Caco-2 (cell line): ENCODE measurements at regions not wholly inside any gene's neighbourhood (a gene's known extent, or its start where the extent isn't known, plus 50 kb on each side); places are given as distances from the start of the nearest gene placed in this dataset. TPM values are rescaled to one million over a fixed set of nuclear protein-coding genes. Genes with fewer than 3 reads are reported as not detected.

ENCODE experiments used
- BruUV-seq: library from RNA; stranded (reverse); fragments of 400-500 nt; replicated peaks from 2 replicates; lab custom pipeline; 2021; lab: Mats Ljungman, UMichigan
- CTCF ChIA-PET: fragments of 300-600 bp; sonication (Branson Sonifier 250); formaldehyde crosslinking; loops from one replicate; lab custom pipeline; 2022; ENCODE audit warnings: antibody characterized with exemption; lab: Charles Lee
- POLR2A ChIA-PET: fragments of 300-600 bp; sonication (Branson Sonifier 250); formaldehyde crosslinking; loops from one replicate; lab custom pipeline; 2022; ENCODE audit warnings: antibody characterized with exemption; lab: Charles Lee
- DNase-seq, 2 experiments: peaks; one replicate each; pipeline versions ENCODE4 v3.0.0 to v3.0.0-alpha.2; 2020 to 2022
- H3K27me3 ChIP-seq: replicated peaks from 2 replicates; pipeline ENCODE4 v1.6.0; 2011; ENCODE audit warnings: low read length; ENCODE audit not compliant: control insufficient read depth, insufficient read depth
- H3K36me3 ChIP-seq: 2 replicates; pipeline ENCODE4 v1.5.1; 2011; ENCODE audit warnings: low read length; ENCODE audit not compliant: control insufficient read depth, insufficient read depth
- H3K4me1 ChIP-seq: fragments of 250-450 bp; sonication (Bioruptor Pico); 2 replicates; pipeline ENCODE4 v1.5.1; 2020; ENCODE audit warnings: mild to moderate bottlenecking
- H3K4me3 ChIP-seq: 2 replicates; pipeline ENCODE4 v1.5.1; 2011; ENCODE audit warnings: low read depth, mild to moderate bottlenecking, control low read depth, low read length
- H3K9me3 ChIP-seq: fragments of 250-450 bp; sonication (Bioruptor Pico); 2 replicates; pipeline ENCODE4 v1.5.1; 2020; ENCODE audit warnings: mild to moderate bottlenecking, moderate library complexity
- H3K27ac Mint-ChIP-seq: one replicate; pipeline ENCODE4 v1.8.0; 2022; ENCODE audit warnings: mixed read lengths; ENCODE audit not compliant: unreplicated experiment
- H3K27me3 Mint-ChIP-seq: one replicate; pipeline ENCODE4 v1.8.0; 2022; ENCODE audit warnings: mixed read lengths; ENCODE audit not compliant: insufficient read depth, unreplicated experiment
- H3K36me3 Mint-ChIP-seq: one replicate; pipeline ENCODE4 v1.8.0; 2022; ENCODE audit warnings: mild to moderate bottlenecking, mixed read lengths; ENCODE audit not compliant: insufficient read depth, unreplicated experiment
- H3K4me1 Mint-ChIP-seq: one replicate; pipeline ENCODE4 v1.8.0; 2022; ENCODE audit warnings: low read depth, mixed read lengths; ENCODE audit not compliant: unreplicated experiment
- H3K4me3 Mint-ChIP-seq: one replicate; pipeline ENCODE4 v1.8.0; 2022; ENCODE audit warnings: mild to moderate bottlenecking, moderate library complexity, mixed read lengths; ENCODE audit not compliant: unreplicated experiment
- H3K9me3 Mint-ChIP-seq: one replicate; pipeline ENCODE4 v1.8.0; 2022; ENCODE audit warnings: mixed read lengths; ENCODE audit not compliant: unreplicated experiment
- CTCF ChIP-seq, 2 experiments: fragments of 200-600 bp in 1 of 2; IDR thresholded peaks; 1 replicate in 1 of 2; 2 replicates in 1 of 2; pipeline versions ENCODE4 v1.5.1 to v1.8.0; 2011 to 2022; ENCODE audit warnings: antibody characterized with exemption in 1 of 2, control low read depth in 1 of 2, inconsistent platforms in 1 of 2, low read depth in 1 of 2, low read length in 1 of 2, mild to moderate bottlenecking in 1 of 2, moderate library complexity in 1 of 2; ENCODE audit not compliant: insufficient read depth in 1 of 2, severe bottlenecking in 1 of 2, unreplicated experiment in 1 of 2
- intact Hi-C: fragments of 100-400 bp; cut with micrococcal nuclease; formaldehyde crosslinking; loops from one replicate; pipeline ENCODE4 v1.10.0; 2022; ENCODE audit not compliant: unreplicated experiment
- microRNA-seq: library from miRNA; unstranded; fragments of <30 nt; microRNA quantifications from one replicate; pipeline ENCODE4 v1.2.0, GENCODE V29; 2022

GRCh38 chr4:127579821-127580220 is 52.9 kb upstream of the INTU start:
- H3K4me1 Mint-ChIP-seq, result peaks cover 1% of the 10 kb centered on the region
- no peak overlapping the region for H3K4me3 Mint-ChIP-seq
- Histone ChIP-seq H3K9me3 (no peaks in the 10 kb centered on the region), H3K36me3 (no peaks in the 10 kb centered on the region), H3K4me3 (no peak overlapping the region), H3K4me1 (no peaks in the 10 kb centered on the region), H3K27me3 (no peaks in the 10 kb centered on the region)
- no peak for TF ChIP-seq CTCF (IDR thresholded peaks at IDR 0.05; ENCODE audit: insufficient read depth in 1 of 2, low read depth in 1 of 2, low read length in 1 of 2, severe bottlenecking in 1 of 2, unreplicated experiment in 1 of 2)
- intact Hi-C loops, result loop anchor here (10.0 kb wide), 1 partner anchor 95 kb away; no protein-coding TSS in a partner anchor
- DNase-seq, result peak in 1 of 2 experiments; percentile 21
- no peaks in the 10 kb centered on the region for H3K36me3 Mint-ChIP-seq
- POLR2A ChIA-PET, result no interaction called here
- peaks cover 9% of the 10 kb centered on the region for H3K27me3 Mint-ChIP-seq
- H3K9me3 Mint-ChIP-seq, result no peaks in the 10 kb centered on the region
- no TSS peak for BruUV-seq
- CTCF ChIA-PET, result no interaction called here
- H3K27ac Mint-ChIP-seq, result no peak overlapping the region

- H3K9me3 ChIP-seq, result no peaks in the 10 kb centered on the region
- ChIA-PET POLR2A (no interaction called here), CTCF (no interaction called here)
- no peak overlapping the region for H3K4me3 ChIP-seq
- intact Hi-C loops, result loop anchor here (10.0 kb wide), 1 partner anchor 95 kb away; no protein-coding TSS in a partner anchor
- Mint-ChIP-seq H3K4me1 (no peaks in the 10 kb centered on the region), H3K4me3 (no peak overlapping the region), H3K27me3 (peaks cover 10% of the 10 kb centered on the region), H3K9me3 (no peaks in the 10 kb centered on the region), H3K27ac (no peak overlapping the region), H3K36me3 (no peaks in the 10 kb centered on the region)
- H3K4me1 ChIP-seq, result no peaks in the 10 kb centered on the region
- no peaks in the 10 kb centered on the region for H3K27me3 ChIP-seq
- H3K36me3 ChIP-seq, result no peaks in the 10 kb centered on the region
- no peak for DNase-seq
- no TSS peak for BruUV-seq
- no peak for TF ChIP-seq CTCF (IDR thresholded peaks at IDR 0.05; ENCODE audit: insufficient read depth in 1 of 2, low read depth in 1 of 2, low read length in 1 of 2, severe bottlenecking in 1 of 2, unreplicated experiment in 1 of 2)
Measured at GRCh38 chr4:127580300-127580699, 52.5 kb upstream of the INTU start.

GRCh38 chr4:127580891-127581290 is 51.9 kb upstream of the INTU start:
- Histone ChIP-seq H3K36me3 (no peaks in the 10 kb centered on the region), H3K9me3 (no peaks in the 10 kb centered on the region), H3K4me3 (no peak overlapping the region), H3K27me3 (no peaks in the 10 kb centered on the region), H3K4me1 (no peaks in the 10 kb centered on the region)
- CTCF ChIA-PET, result no interaction called here
- intact Hi-C loops, result loop anchor here (10.0 kb wide), 1 partner anchor 96 kb away; no protein-coding TSS in a partner anchor
- no peak for DNase-seq
- no TSS peak for BruUV-seq
- TF ChIP-seq CTCF (IDR thresholded peaks at IDR 0.05; ENCODE audit: insufficient read depth in 1 of 2, low read depth in 1 of 2, low read length in 1 of 2, severe bottlenecking in 1 of 2, unreplicated experiment in 1 of 2), result no peak
- Mint-ChIP-seq H3K4me3 (no peak overlapping the region), H3K27ac (no peak overlapping the region), H3K36me3 (no peaks in the 10 kb centered on the region), H3K9me3 (no peaks in the 10 kb centered on the region), H3K4me1 (no peaks in the 10 kb centered on the region), H3K27me3 (peaks cover 13% of the 10 kb centered on the region)
- POLR2A ChIA-PET, result no interaction called here

Small RNA genes lying in the stretch of these regions (microRNA-seq; reads per million reads assigned to microRNA genes)
- not detected for gene MIR2054
